Ishikawa (cell line): ENCODE measurements at regions not wholly inside any gene's neighbourhood (a gene's known extent, or its start where the extent isn't known, plus 50 kb on each side); places are given as distances from the start of the nearest gene placed in this dataset.

Source experiments
- CEBPB ChIP-seq: IDR thresholded peaks from 2 replicates; pipeline ENCODE4 v1.6.1; 2012
- CREB1 ChIP-seq: IDR thresholded peaks from 2 replicates; pipeline ENCODE4 v1.6.1; 2012; ENCODE audit warnings: low read depth
- EGR1 ChIP-seq: IDR thresholded peaks from 2 replicates; pipeline ENCODE4 v1.6.1; 2012
- EP300 ChIP-seq: IDR thresholded peaks from 2 replicates; pipeline ENCODE4 v1.6.1; 2012; ENCODE audit warnings: borderline replicate concordance
- FOXM1 ChIP-seq: IDR thresholded peaks from 2 replicates; pipeline ENCODE4 v1.6.1; 2012; ENCODE audit warnings: low read depth, borderline replicate concordance
- MAX ChIP-seq: IDR thresholded peaks from 2 replicates; pipeline ENCODE4 v1.6.1; 2012
- NFIC ChIP-seq: IDR thresholded peaks from 2 replicates; pipeline ENCODE4 v1.6.1; 2012
- RAD21 ChIP-seq: IDR thresholded peaks from 2 replicates; pipeline ENCODE4 v1.6.1; 2012; ENCODE audit warnings: low read depth
- REST ChIP-seq: IDR thresholded peaks from 2 replicates; pipeline ENCODE4 v1.6.1; 2012; ENCODE audit warnings: low read depth, mild to moderate bottlenecking
- TAF1 ChIP-seq: IDR thresholded peaks from 2 replicates; pipeline ENCODE4 v1.6.1; 2012; ENCODE audit warnings: low read depth, mild to moderate bottlenecking
- TCF12 ChIP-seq: IDR thresholded peaks from 2 replicates; pipeline ENCODE4 v1.6.1; 2012; ENCODE audit warnings: low read depth
- TEAD4 ChIP-seq: IDR thresholded peaks from 2 replicates; pipeline ENCODE4 v1.6.1; 2012
- USF1 ChIP-seq: IDR thresholded peaks from 2 replicates; pipeline ENCODE4 v1.6.1; 2012
- YY1 ChIP-seq: IDR thresholded peaks from 2 replicates; pipeline ENCODE4 v1.6.1; 2012; ENCODE audit warnings: low read depth
- ZBTB7A ChIP-seq: IDR thresholded peaks from 2 replicates; pipeline ENCODE4 v1.6.1; 2012; ENCODE audit warnings: low read depth

- TF ChIP-seq FOXM1 (no peak), ZBTB7A (no peak), TAF1 (no peak), YY1 (no peak), TCF12 (no peak), TEAD4 (no peak), RAD21 (no peak), USF1 (no peak), EP300 (no peak), NFIC (no peak), CEBPB (no peak), MAX (no peak), CREB1 (no peak), EGR1 (no peak), REST (no peak)
These were observed 190.5 kb downstream of the RND3 start for GRCh38 chr2:150296770-150297546.

GRCh38 chr2:150295544-150295943, 191.9 kb downstream of the RND3 start:
- no peak for TF ChIP-seq CREB1
- no peak for TF ChIP-seq MAX

- TF ChIP-seq RAD21 (no peak), MAX (no peak), YY1 (no peak), CREB1 (no peak)
These were observed 193.7 kb downstream of the RND3 start for GRCh38 chr2:150293771-150294170.

GRCh38 chr2:150292807-150293206, 194.7 kb downstream of the RND3 start:
- TF ChIP-seq USF1 (no peak), ZBTB7A (no peak), CEBPB (no peak), RAD21 (no peak), EGR1 (no peak), TEAD4 (no peak), REST (no peak), TCF12 (no peak), YY1 (no peak), MAX (no peak), CREB1 (no peak), FOXM1 (no peak), NFIC (no peak), TAF1 (no peak), EP300 (no peak)

- TF ChIP-seq CREB1 (no peak), FOXM1 (no peak), RAD21 (no peak), REST (no peak), TEAD4 (no peak), TAF1 (no peak), ZBTB7A (no peak), TCF12 (no peak), CEBPB (no peak), MAX (no peak), EP300 (no peak), NFIC (no peak), YY1 (no peak)
These were observed 195.3 kb downstream of the RND3 start for GRCh38 chr2:150292192-150292591.
